Hematopoietic multipotent progenitor cell treated with erythropoietin and hydrocortisone succinate and interleukin-3 and kit ligand, for 8 days (in vitro differentiated cells): ENCODE measurements at regions not wholly inside any gene's neighbourhood (a gene's known extent, or its start where the extent isn't known, plus 50 kb on each side); places are given as distances from the start of the nearest gene placed in this dataset.

Experiments used
- DNase-seq: peaks from one replicate; pipeline ENCODE4 v3.0.0-alpha.2; 2015

GRCh38 chr13:73272831-73273230 lies 214.0 kb downstream of the KLF5 start:
- DNase-seq = no peak

GRCh38 chr13:73268306-73268705 lies 209.5 kb downstream of the KLF5 start:
- DNase-seq = no peak

GRCh38 chr13:73266640-73267180 lies 207.9 kb downstream of the KLF5 start:
- DNase-seq = no peak

GRCh38 chr13:73262862-73263627 lies 204.2 kb downstream of the KLF5 start:
- DNase-seq = no peak

- DNase-seq = no peak
Observed at GRCh38 chr13:73261739-73262216, 203.0 kb downstream of the KLF5 start.

GRCh38 chr13:73259061-73260017 lies 200.5 kb downstream of the KLF5 start:
- no peak for DNase-seq

GRCh38 chr13:73258406-73258805 lies 199.6 kb downstream of the KLF5 start:
- no peak for DNase-seq

- no peak for DNase-seq
Observed at GRCh38 chr13:73254827-73255226, 196.0 kb downstream of the KLF5 start.

- no peak for DNase-seq
Observed at GRCh38 chr13:73251626-73252265, 192.9 kb downstream of the KLF5 start.

GRCh38 chr13:73250061-73250460 lies 191.3 kb downstream of the KLF5 start:
- DNase-seq = no peak

GRCh38 chr13:73248711-73249580 lies 190.1 kb downstream of the KLF5 start:
- DNase-seq = no peak

- DNase-seq = no peak
Observed at GRCh38 chr13:73248154-73248553, 189.3 kb downstream of the KLF5 start.

GRCh38 chr13:73245246-73245645 lies 186.4 kb downstream of the KLF5 start:
- DNase-seq = no peak

GRCh38 chr13:73244467-73244866 lies 185.7 kb downstream of the KLF5 start:
- no peak for DNase-seq

GRCh38 chr13:73242515-73243015 lies 183.8 kb downstream of the KLF5 start:
- DNase-seq = no peak

GRCh38 chr13:73240193-73240592 lies 181.4 kb downstream of the KLF5 start:
- no peak for DNase-seq

- no peak for DNase-seq
Observed at GRCh38 chr13:73235385-73235784, 176.6 kb downstream of the KLF5 start.

- DNase-seq = no peak
Observed at GRCh38 chr13:73231471-73231870, 172.7 kb downstream of the KLF5 start.

- no peak for DNase-seq
Observed at GRCh38 chr13:73230716-73231115, 171.9 kb downstream of the KLF5 start.

- DNase-seq = no peak
Observed at GRCh38 chr13:73228546-73228945, 169.7 kb downstream of the KLF5 start.

- DNase-seq = no peak
Observed at GRCh38 chr13:73225990-73226389, 167.2 kb downstream of the KLF5 start.

GRCh38 chr13:73224703-73225102 lies 165.9 kb downstream of the KLF5 start:
- no peak for DNase-seq
